ENCODE measurements at regions not wholly inside any gene's neighbourhood (a gene's known extent, or its start where the extent isn't known, plus 50 kb on each side); places are given as distances from the start of the nearest gene placed in this dataset.

- Histone ChIP-seq H2AFZ (ENCODE audit: control insufficient read depth, low read depth, low read length) (no peak overlapping the region), H3K79me2 (ENCODE audit: control insufficient read depth, insufficient read depth, low read length) (no peaks in the 10 kb centered on the region), H4K20me1 (ENCODE audit: control insufficient read depth, insufficient read depth) (no peaks in the 10 kb centered on the region), H3K4me2 (ENCODE audit: control insufficient read depth, insufficient read depth) (no peak overlapping the region), H3K36me3 (ENCODE audit: control insufficient read depth in 2 of 2, insufficient read depth in 2 of 2, low read length in 1 of 2) (no peaks in the 10 kb centered on the region), H3K4me3 (no peak overlapping the region), H3K9ac (ENCODE audit: control insufficient read depth, insufficient read depth, low read length) (no peak overlapping the region), H3K27ac (ENCODE audit: control insufficient read depth, insufficient read depth) (no peak overlapping the region), H3K27me3 (replicated peaks in 1 of 2; ENCODE audit: control insufficient read depth in 2 of 2, insufficient read depth in 2 of 2, low read length in 1 of 2) (no peaks in the 10 kb centered on the region), H3K9me3 (replicated peaks; ENCODE audit: control insufficient read depth, insufficient read depth, low read length) (no peaks in the 10 kb centered on the region), H3K4me1 (ENCODE audit: control insufficient read depth, insufficient read depth, low read length) (no peaks in the 10 kb centered on the region)
- 0% methylated on average over 2 of the region's 2 CpGs for WGBS (ENCODE audit: insufficient coverage, insufficient replicate concordance, low lambda C conversion rate, missing lambda C conversion rate)
- TF ChIP-seq ATF7 (IDR thresholded peaks at IDR 0.05; ENCODE audit: low read depth): no peak
- no peak for TF ChIP-seq STAT3 (IDR thresholded peaks at IDR 0.05; ENCODE audit: low read depth, low read length)
- ChIA-PET SMC1A (ENCODE audit: uncharacterized antibody, unreplicated experiment) (no interaction called here), CTCF (no interaction called here), RAD21 (ENCODE audit: unreplicated experiment) (no interaction called here), POLR2A (no interaction called here)
- no TSS peak for BruUV-seq (replicated peaks)
- ATAC-seq: no peak
- in situ Hi-C loops (cut with MboI) (no loop called here), intact Hi-C loops (cut with micrococcal nuclease; ENCODE audit: unreplicated experiment) (no loop called here)
- DNase-seq (ENCODE audit: low read depth, low spot score): no peak
- FAIRE-seq: no peak
These were observed 363.3 kb downstream of the SEMA3D start for GRCh38 chr7:84823530-84823929.

GRCh38 chr7:84822941-84823510 lies 363.8 kb downstream of the SEMA3D start:
- no peak overlapping the region for H3K4me3 ChIP-seq
- intact Hi-C loops (cut with micrococcal nuclease; ENCODE audit: unreplicated experiment): no loop called here
- no peaks in the 10 kb centered on the region for H3K4me1 ChIP-seq (ENCODE audit: control insufficient read depth, insufficient read depth, low read length)
- FAIRE-seq (no peak), DNase-seq (ENCODE audit: low read depth, low spot score) (no peak), ATAC-seq (no peak)
- no peaks in the 10 kb centered on the region for H3K79me2 ChIP-seq (ENCODE audit: control insufficient read depth, insufficient read depth, low read length)
- ChIA-PET POLR2A (no interaction called here), CTCF (no interaction called here), RAD21 (ENCODE audit: unreplicated experiment) (no interaction called here), SMC1A (ENCODE audit: uncharacterized antibody, unreplicated experiment) (no interaction called here)
- H3K27ac ChIP-seq (ENCODE audit: control insufficient read depth, insufficient read depth): no peak overlapping the region
- in situ Hi-C loops (cut with MboI): no loop called here
- no peaks in the 10 kb centered on the region for H3K36me3 ChIP-seq (ENCODE audit: control insufficient read depth in 2 of 2, insufficient read depth in 2 of 2, low read length in 1 of 2)
- WGBS (ENCODE audit: insufficient coverage, insufficient replicate concordance, low lambda C conversion rate, missing lambda C conversion rate): 11% methylated on average over 6 of the region's 6 CpGs
- H3K27me3 ChIP-seq (replicated peaks in 1 of 2; ENCODE audit: control insufficient read depth in 2 of 2, insufficient read depth in 2 of 2, low read length in 1 of 2): no peaks in the 10 kb centered on the region
- H3K4me2 ChIP-seq (ENCODE audit: control insufficient read depth, insufficient read depth): no peak overlapping the region
- TF ChIP-seq SMAD1 (IDR thresholded peaks at IDR 0.05; ENCODE audit: low read depth, partially characterized antibody) (no peak), IRF4 (IDR thresholded peaks at IDR 0.05; ENCODE audit: low read depth, low read length) (no peak), ZBTB33 (IDR thresholded peaks at IDR 0.05) (no peak)
- H2AFZ ChIP-seq (ENCODE audit: control insufficient read depth, low read depth, low read length): no peak overlapping the region
- H4K20me1 ChIP-seq (ENCODE audit: control insufficient read depth, insufficient read depth): no peaks in the 10 kb centered on the region
- H3K9me3 ChIP-seq (replicated peaks; ENCODE audit: control insufficient read depth, insufficient read depth, low read length): no peaks in the 10 kb centered on the region
- H3K9ac ChIP-seq (ENCODE audit: control insufficient read depth, insufficient read depth, low read length): no peak overlapping the region
- BruUV-seq (replicated peaks): no TSS peak

Data from GM12878 (cell line).